IMR-90 (cell line): ENCODE measurements at regions not wholly inside any gene's neighbourhood (a gene's known extent, or its start where the extent isn't known, plus 50 kb on each side); places are given as distances from the start of the nearest gene placed in this dataset.

Experiments
- ATAC-seq: fragments of 200-7000 bp; cut with Tn5 transposase; 2 replicates; pipeline ENCODE4 v1.9.1; 2020; ENCODE audit warnings: low read depth, mild to moderate bottlenecking, moderate library complexity
- BruUV-seq: library from RNA; stranded (reverse); fragments of 400-500 nt; replicated peaks from 2 replicates; lab custom pipeline; 2021; lab: Mats Ljungman, UMichigan
- CTCF ChIA-PET: fragments of 300-600 bp; formaldehyde crosslinking; extraction: SDS; loops from one replicate; lab custom pipeline; 2021; ENCODE audit warnings: antibody characterized with exemption; lab: Yijun Ruan, JAX
- POLR2A ChIA-PET: fragments of 300-600 bp; sonication (Branson Sonifier 250); formaldehyde crosslinking; loops from one replicate; lab custom pipeline; 2022; ENCODE audit warnings: antibody characterized with exemption; ENCODE audit not compliant: unreplicated experiment; lab: Charles Lee
- DNase-seq: peaks from one replicate; pipeline ENCODE4 v3.0.0; 2013
- H2AFZ ChIP-seq: replicated peaks from 2 replicates; pipeline ENCODE3; 2013; ENCODE audit warnings: low read length, mild to moderate bottlenecking; ENCODE audit not compliant: poor library complexity
- H2AK5ac ChIP-seq: 2 replicates; pipeline ENCODE4 v1.6.1; 2013; ENCODE audit warnings: low read depth, low read length, inconsistent platforms
- H2AK9ac ChIP-seq: replicated peaks from 2 replicates; pipeline ENCODE3; 2013; ENCODE audit warnings: mild to moderate bottlenecking, low read depth, low read length, moderate library complexity; ENCODE audit not compliant: poor library complexity
- H2BK120ac ChIP-seq: 2 replicates; pipeline ENCODE4 v1.6.1; 2013; ENCODE audit warnings: low read depth, low read length, inconsistent platforms
- H2BK15ac ChIP-seq: 3 replicates; pipeline ENCODE4 v1.6.1; 2013; ENCODE audit warnings: low read depth, low read length, inconsistent platforms
- H2BK20ac ChIP-seq: 2 replicates; pipeline ENCODE4 v1.6.1; 2013; ENCODE audit warnings: low read depth, mild to moderate bottlenecking, inconsistent platforms, low read length, moderate library complexity
- H2BK5ac ChIP-seq: 2 replicates; pipeline ENCODE4 v1.6.1; 2013; ENCODE audit warnings: mild to moderate bottlenecking, low read depth, low read length, inconsistent platforms; ENCODE audit not compliant: poor library complexity, severe bottlenecking
- H3K14ac ChIP-seq: replicated peaks from 2 replicates; pipeline ENCODE4 v1.6.1; 2013; ENCODE audit warnings: low read depth, low read length, inconsistent platforms
- H3K18ac ChIP-seq: 2 replicates; pipeline ENCODE4 v1.6.1; 2013; ENCODE audit warnings: low read depth, low read length, control low read depth
- H3K23ac ChIP-seq: 2 replicates; pipeline ENCODE4 v1.6.1; 2013; ENCODE audit warnings: low read depth, low read length, inconsistent platforms
- H3K27ac ChIP-seq: 2 replicates; pipeline ENCODE4 v1.5.1; 2013; ENCODE audit warnings: mild to moderate bottlenecking, control low read depth, low read length; ENCODE audit not compliant: insufficient read depth
- H3K27me3 ChIP-seq: 2 replicates; pipeline ENCODE4 v1.6.1; 2013; ENCODE audit warnings: low read length; ENCODE audit not compliant: control insufficient read depth, insufficient read depth
- H3K36me3 ChIP-seq: 2 replicates; pipeline ENCODE4 v1.6.1; 2013; ENCODE audit warnings: low read length, mixed read lengths; ENCODE audit not compliant: control insufficient read depth, insufficient read depth
- H3K4ac ChIP-seq: 2 replicates; pipeline ENCODE4 v1.6.1; 2013; ENCODE audit warnings: low read depth, low read length, inconsistent platforms
- H3K4me1 ChIP-seq: 2 replicates; pipeline ENCODE4 v1.6.1; 2013; ENCODE audit warnings: low read length, mixed read lengths; ENCODE audit not compliant: control insufficient read depth, insufficient read depth
- H3K4me2 ChIP-seq: 2 replicates; pipeline ENCODE4 v1.6.1; 2013; ENCODE audit warnings: low read depth, mild to moderate bottlenecking, control low read depth, low read length, moderate library complexity
- H3K4me3 ChIP-seq: 2 replicates; pipeline ENCODE4 v1.5.1; 2013; ENCODE audit warnings: low read depth, mild to moderate bottlenecking, control low read depth, low read length, moderate library complexity; ENCODE audit not compliant: insufficient read depth
- H3K56ac ChIP-seq: 2 replicates; pipeline ENCODE4 v1.6.1; 2013; ENCODE audit warnings: low read length, inconsistent platforms; ENCODE audit not compliant: insufficient read depth; ENCODE audit errors: extremely low read depth
- H3K79me1 ChIP-seq, 2 experiments: 2 replicates each; pipeline ENCODE4 v1.6.1; 2013; ENCODE audit warnings: low read length in 2 of 2, inconsistent platforms in 1 of 2, low read depth in 1 of 2
- H3K9ac ChIP-seq: 2 replicates; pipeline ENCODE4 v1.6.1; 2013; ENCODE audit warnings: low read depth, low read length, control low read depth
- H3K9me1 ChIP-seq: 2 replicates; pipeline ENCODE4 v1.6.1; 2013; ENCODE audit warnings: low read length, inconsistent platforms; ENCODE audit not compliant: insufficient read depth
- H3K9me3 ChIP-seq: 2 replicates; pipeline ENCODE4 v1.6.1; 2013; ENCODE audit warnings: low read length; ENCODE audit not compliant: control insufficient read depth, insufficient read depth
- H4K20me1 ChIP-seq: 2 replicates; pipeline ENCODE4 v1.6.1; 2013; ENCODE audit warnings: low read length, inconsistent platforms; ENCODE audit not compliant: insufficient read depth
- H4K5ac ChIP-seq: 2 replicates; pipeline ENCODE4 v1.6.1; 2013; ENCODE audit warnings: mild to moderate bottlenecking, low read depth, low read length, control low read depth
- H4K8ac ChIP-seq, 2 experiments: 2 replicates each; pipeline ENCODE4 v1.6.1; 2013; ENCODE audit warnings: low read depth in 2 of 2, low read length in 2 of 2, control low read depth in 1 of 2, inconsistent platforms in 1 of 2
- H4K91ac ChIP-seq: 2 replicates; pipeline ENCODE4 v1.6.1; 2013; ENCODE audit warnings: low read depth, low read length, inconsistent platforms; ENCODE audit not compliant: insufficient read depth
- POLR2A ChIP-seq: IDR thresholded peaks from 2 replicates; pipeline ENCODE4 v1.6.1; 2012; ENCODE audit warnings: mild to moderate bottlenecking, low read depth, low read length
- RAD21 ChIP-seq: IDR thresholded peaks from 2 replicates; pipeline ENCODE4 v1.6.1; 2012; ENCODE audit warnings: low read length, improper control_type of control experiment
- WGBS, 2 experiments: methylation state at CpG; one replicate each; pipeline versions ENCODE4 v1.1.5 to v1.1.7; 2013; ENCODE audit warnings: missing lambda C conversion rate in 2 of 2; ENCODE audit not compliant: insufficient read length in 1 of 2; ENCODE audit errors: extremely low coverage in 2 of 2; 5-methylcytosine and 5-hydroxymethylcytosine counted together
- dilution Hi-C: fragments of 300-500 bp; cut with HindIII; formaldehyde crosslinking; loops from one replicate; pipeline ENCODE4 v1.14.3; 2018; ENCODE audit warnings: low sequenced_read_pairs; ENCODE audit not compliant: unreplicated experiment
- in situ Hi-C: fragments of 300-500 bp; cut with MboI; formaldehyde crosslinking; loops from 3 replicates; pipeline ENCODE4 v1.14.3; 2019; ENCODE audit warnings: low sequenced_read_pairs, inconsistent platforms, mixed read lengths
- intact Hi-C: fragments of 100-400 bp; cut with micrococcal nuclease; formaldehyde crosslinking; loops from 2 replicates; pipeline ENCODE4 v1.10.0; 2022

- Histone ChIP-seq H3K23ac (no peak overlapping the region), H3K4me1 (no peaks in the 10 kb centered on the region), H4K91ac (no peak overlapping the region), H3K4me3 (no peak overlapping the region), H3K36me3 (no peaks in the 10 kb centered on the region), H3K14ac (no peak overlapping the region), H2AK5ac (no peak overlapping the region), H2AFZ (no peak overlapping the region), H2BK20ac (no peak overlapping the region), H3K56ac (no peak overlapping the region), H4K20me1 (no peaks in the 10 kb centered on the region), H3K27me3 (no peaks in the 10 kb centered on the region), H2BK120ac (no peak overlapping the region), H3K9me3 (peaks cover 10% of the 10 kb centered on the region; the same call in 1 of the 2 replicates), H4K5ac (no peak overlapping the region), H2AK9ac (no peak overlapping the region), H3K4ac (no peak overlapping the region), H3K9ac (no peak overlapping the region), H3K9me1 (no peaks in the 10 kb centered on the region), H2BK5ac (no peak overlapping the region), H4K8ac (no peak overlapping the region), H2BK15ac (no peak overlapping the region), H3K18ac (no peak overlapping the region), H3K4me2 (no peak overlapping the region), H3K27ac (no peak overlapping the region), H3K79me1 (no peaks in the 10 kb centered on the region)
- ChIA-PET CTCF (interaction anchor here (0.5 kb wide), 1 partner anchor 119 kb away, joined by 4 read pairs; no protein-coding TSS in a partner anchor), POLR2A (no interaction called here)
- TF ChIP-seq POLR2A (no peak), RAD21 (no peak)
- DNase-seq (no peak), ATAC-seq (no peak)
- BruUV-seq: no TSS peak
- WGBS, 2 experiments: 37% methylated on average over 3 of the region's 10 CpGs; no CpG with 5 or more reads in 1 of the 2 experiments
- intact Hi-C loops (no loop called here), dilution Hi-C loops (no loop called here), in situ Hi-C loops (no loop called here)
Observed at GRCh38 chr5:101782352-101783103, 513.6 kb downstream of the SLCO4C1 start.
